Tibial nerve (tissue), 3 donors: ENCODE measurements at regions not wholly inside any gene's neighbourhood (a gene's known extent, or its start where the extent isn't known, plus 50 kb on each side); places are given as distances from the start of the nearest gene placed in this dataset.

ENCODE experiments used
- CTCF ChIP-seq, 5 experiments: fragments of 200-600 bp in 3 of 5; fragments of 450-650 bp in 2 of 5; sonication (generic) in 3 of 5; IDR thresholded peaks; one replicate each; pipeline ENCODE4 v1.5.1; 2016 to 2019; ENCODE audit warnings: antibody characterized with exemption in 5 of 5, mild to moderate bottlenecking in 3 of 5, moderate library complexity in 2 of 5
- POLR2A ChIP-seq, 2 donors: fragments of 450-650 bp; IDR thresholded peaks; one replicate each; pipeline ENCODE4 v1.6.1; 2017; ENCODE audit warnings: antibody characterized with exemption in 2 of 2, mild to moderate bottlenecking in 2 of 2, moderate library complexity in 2 of 2

GRCh38 chr11:101707477-101707876, 123.7 kb upstream of the TRPC6 start:
- TF ChIP-seq CTCF (IDR thresholded peaks at IDR 0.05) (no peak), POLR2A (IDR thresholded peaks at IDR 0.05) (no peak)
